MCF 10A (cell line): ENCODE measurements at regions not wholly inside any gene's neighbourhood (a gene's known extent, or its start where the extent isn't known, plus 50 kb on each side); places are given as distances from the start of the nearest gene placed in this dataset.

Experiments
- BruUV-seq: library from RNA; stranded (reverse); fragments of 400-500 nt; replicated peaks from 2 replicates; lab custom pipeline; 2021; lab: Mats Ljungman, UMichigan
- CTCF ChIA-PET: fragments of 300-600 bp; sonication (Branson Sonifier 250); formaldehyde crosslinking; extraction: SDS; loops from one replicate; lab custom pipeline; 2021; ENCODE audit warnings: antibody characterized with exemption, inconsistent platforms; lab: Yijun Ruan, JAX
- POLR2A ChIA-PET: fragments of 300-600, 350-650 bp; sonication (Branson Sonifier 250); formaldehyde crosslinking; extraction: SDS; loops from one replicate; lab custom pipeline; 2020; ENCODE audit warnings: antibody characterized with exemption, inconsistent platforms; lab: Yijun Ruan, JAX
- DNase-seq: peaks from one replicate; pipeline ENCODE4 v3.0.0-alpha.2; 2018; ENCODE audit not compliant: unreplicated experiment
- H3K27ac Mint-ChIP-seq: one replicate; pipeline ENCODE4 v1.8.0; 2022; ENCODE audit warnings: mild to moderate bottlenecking, low read depth, mixed read lengths; ENCODE audit not compliant: unreplicated experiment
- H3K27me3 Mint-ChIP-seq: one replicate; pipeline ENCODE4 v1.8.0; 2022; ENCODE audit warnings: mixed read lengths; ENCODE audit not compliant: insufficient read depth, unreplicated experiment
- H3K36me3 Mint-ChIP-seq: one replicate; pipeline ENCODE4 v1.8.0; 2022; ENCODE audit warnings: mild to moderate bottlenecking, moderate library complexity, mixed read lengths; ENCODE audit not compliant: insufficient read depth, unreplicated experiment
- H3K4me1 Mint-ChIP-seq: one replicate; pipeline ENCODE4 v1.8.0; 2022; ENCODE audit warnings: mixed read lengths; ENCODE audit not compliant: insufficient read depth, unreplicated experiment
- H3K4me3 Mint-ChIP-seq: one replicate; pipeline ENCODE4 v1.8.0; 2022; ENCODE audit warnings: mild to moderate bottlenecking, moderate library complexity, mixed read lengths; ENCODE audit not compliant: unreplicated experiment
- H3K9me3 Mint-ChIP-seq: one replicate; pipeline ENCODE4 v1.8.0; 2022; ENCODE audit warnings: mixed read lengths; ENCODE audit not compliant: unreplicated experiment
- CTCF ChIP-seq: fragments of 200-600 bp; IDR thresholded peaks from one replicate; pipeline ENCODE4 v1.8.0; 2022; ENCODE audit warnings: antibody characterized with exemption, mild to moderate bottlenecking; ENCODE audit not compliant: unreplicated experiment
- intact Hi-C: fragments of 100-400 bp; cut with micrococcal nuclease; formaldehyde crosslinking; loops from 2 replicates; pipeline ENCODE4 v1.14.1; 2022

- no peak for DNase-seq
- intact Hi-C loops = no loop called here
- Mint-ChIP-seq H3K4me1 (no peaks in the 10 kb centered on the region), H3K9me3 (peaks cover 7% of the 10 kb centered on the region), H3K27me3 (no peaks in the 10 kb centered on the region), H3K4me3 (no peak overlapping the region), H3K36me3 (no peaks in the 10 kb centered on the region), H3K27ac (no peak overlapping the region)
- BruUV-seq = no TSS peak
- TF ChIP-seq CTCF = no peak
- POLR2A ChIA-PET = no interaction called here
- CTCF ChIA-PET = interaction anchor here (0.7 to 1.6 kb wide), 2 partner anchors 11 to 77 kb away, joined by 3 to 4 read pairs; no protein-coding TSS in a partner anchor
These were observed 85.5 kb upstream of the TMEM132E start for GRCh38 chr17:34493917-34494316.

- H3K9me3 Mint-ChIP-seq = peaks cover 23% of the 10 kb centered on the region
- ChIA-PET CTCF (no interaction called here), POLR2A (no interaction called here)
- H3K27me3 Mint-ChIP-seq = no peaks in the 10 kb centered on the region
- no peak for TF ChIP-seq CTCF
- H3K36me3 Mint-ChIP-seq = no peaks in the 10 kb centered on the region
- no peak for DNase-seq
- intact Hi-C loops = no loop called here
- BruUV-seq = no TSS peak
- H3K4me3 Mint-ChIP-seq = no peak overlapping the region
- H3K4me1 Mint-ChIP-seq = no peaks in the 10 kb centered on the region
- no peak overlapping the region for H3K27ac Mint-ChIP-seq
These were observed 91.8 kb upstream of the TMEM132E start for GRCh38 chr17:34487626-34488025.

DNA sequence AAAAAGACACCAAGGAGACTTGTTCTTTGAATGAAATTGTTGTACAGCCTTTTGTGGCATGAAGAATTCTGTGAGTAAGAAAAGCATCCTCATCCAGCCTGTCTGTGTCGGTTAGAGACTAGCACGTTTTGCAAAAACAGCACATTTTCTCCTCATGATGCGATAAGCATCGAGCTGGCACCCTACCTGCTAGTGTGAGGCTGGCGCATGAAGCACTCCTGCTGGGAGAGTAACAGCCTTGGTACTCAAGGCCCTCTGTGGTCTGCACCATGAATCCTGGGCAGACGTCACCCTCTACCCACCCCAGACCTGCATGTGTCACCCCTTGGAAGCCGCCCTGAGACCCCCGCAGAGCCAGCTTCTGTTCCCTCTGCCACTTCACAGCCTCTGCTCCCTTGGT is 92.6 kb upstream of the TMEM132E start:
- H3K4me3 Mint-ChIP-seq = no peak overlapping the region
- no peaks in the 10 kb centered on the region for H3K36me3 Mint-ChIP-seq
- H3K9me3 Mint-ChIP-seq = peaks cover 31% of the 10 kb centered on the region
- POLR2A ChIA-PET = no interaction called here
- BruUV-seq = no TSS peak
- intact Hi-C loops = no loop called here
- H3K27me3 Mint-ChIP-seq = no peaks in the 10 kb centered on the region
- CTCF ChIA-PET = no interaction called here
- no peak for DNase-seq
- no peak overlapping the region for H3K27ac Mint-ChIP-seq
- TF ChIP-seq CTCF = no peak
- H3K4me1 Mint-ChIP-seq = no peaks in the 10 kb centered on the region

DNA sequence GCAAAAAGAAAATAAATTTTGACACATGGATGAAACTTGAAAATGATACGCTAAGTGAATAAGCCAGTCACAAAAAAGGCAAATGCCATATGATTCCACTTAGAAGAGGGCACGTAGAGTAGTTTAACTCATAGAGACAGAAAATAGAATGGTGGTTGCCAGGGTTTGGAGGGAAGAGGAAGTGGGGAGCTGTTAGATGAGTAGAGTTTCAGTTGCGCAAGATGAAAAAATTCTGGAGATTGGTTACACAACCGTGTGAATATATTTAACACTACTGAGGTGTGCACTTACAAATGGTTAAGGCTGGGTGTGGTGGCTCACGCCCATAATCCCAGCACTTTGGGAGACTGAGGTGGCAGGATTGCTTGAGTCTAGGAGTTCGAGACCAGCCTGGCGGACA is 93.4 kb upstream of the TMEM132E start:
- H3K27ac Mint-ChIP-seq = no peak overlapping the region
- intact Hi-C loops = no loop called here
- DNase-seq = no peak
- BruUV-seq = no TSS peak
- no peaks in the 10 kb centered on the region for H3K4me1 Mint-ChIP-seq
- ChIA-PET CTCF (interaction anchor here (0.5 to 0.6 kb wide), 3 partner anchors 127 to 609 kb away, joined by 3 read pairs; no protein-coding TSS in a partner anchor), POLR2A (no interaction called here)
- no peak for TF ChIP-seq CTCF
- no peak overlapping the region for H3K4me3 Mint-ChIP-seq
- no peaks in the 10 kb centered on the region for H3K36me3 Mint-ChIP-seq
- H3K27me3 Mint-ChIP-seq = no peaks in the 10 kb centered on the region
- H3K9me3 Mint-ChIP-seq = peaks cover 33% of the 10 kb centered on the region
